GM12872 (cell line): ENCODE measurements at regions not wholly inside any gene's neighbourhood (a gene's known extent, or its start where the extent isn't known, plus 50 kb on each side); places are given as distances from the start of the nearest gene placed in this dataset.

Experiments used
- TF ChIP-seq, protein P1 (sequence below): IDR thresholded peaks from 3 replicates; pipeline ENCODE4 v1.5.1; 2011; ENCODE audit warnings: low read depth, mild to moderate bottlenecking, low read length, moderate library complexity; ENCODE audit not compliant: insufficient read depth

GRCh38 chr9:33698267-33698666, 97.1 kb upstream of the PRSS3 start:
- TF ChIP-seq, protein P1, sequence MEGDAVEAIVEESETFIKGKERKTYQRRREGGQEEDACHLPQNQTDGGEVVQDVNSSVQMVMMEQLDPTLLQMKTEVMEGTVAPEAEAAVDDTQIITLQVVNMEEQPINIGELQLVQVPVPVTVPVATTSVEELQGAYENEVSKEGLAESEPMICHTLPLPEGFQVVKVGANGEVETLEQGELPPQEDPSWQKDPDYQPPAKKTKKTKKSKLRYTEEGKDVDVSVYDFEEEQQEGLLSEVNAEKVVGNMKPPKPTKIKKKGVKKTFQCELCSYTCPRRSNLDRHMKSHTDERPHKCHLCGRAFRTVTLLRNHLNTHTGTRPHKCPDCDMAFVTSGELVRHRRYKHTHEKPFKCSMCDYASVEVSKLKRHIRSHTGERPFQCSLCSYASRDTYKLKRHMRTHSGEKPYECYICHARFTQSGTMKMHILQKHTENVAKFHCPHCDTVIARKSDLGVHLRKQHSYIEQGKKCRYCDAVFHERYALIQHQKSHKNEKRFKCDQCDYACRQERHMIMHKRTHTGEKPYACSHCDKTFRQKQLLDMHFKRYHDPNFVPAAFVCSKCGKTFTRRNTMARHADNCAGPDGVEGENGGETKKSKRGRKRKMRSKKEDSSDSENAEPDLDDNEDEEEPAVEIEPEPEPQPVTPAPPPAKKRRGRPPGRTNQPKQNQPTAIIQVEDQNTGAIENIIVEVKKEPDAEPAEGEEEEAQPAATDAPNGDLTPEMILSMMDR: no peak

- TF ChIP-seq, protein P1: no peak
Measured at GRCh38 chr9:33703430-33704102, 91.8 kb upstream of the PRSS3 start.

DNA sequence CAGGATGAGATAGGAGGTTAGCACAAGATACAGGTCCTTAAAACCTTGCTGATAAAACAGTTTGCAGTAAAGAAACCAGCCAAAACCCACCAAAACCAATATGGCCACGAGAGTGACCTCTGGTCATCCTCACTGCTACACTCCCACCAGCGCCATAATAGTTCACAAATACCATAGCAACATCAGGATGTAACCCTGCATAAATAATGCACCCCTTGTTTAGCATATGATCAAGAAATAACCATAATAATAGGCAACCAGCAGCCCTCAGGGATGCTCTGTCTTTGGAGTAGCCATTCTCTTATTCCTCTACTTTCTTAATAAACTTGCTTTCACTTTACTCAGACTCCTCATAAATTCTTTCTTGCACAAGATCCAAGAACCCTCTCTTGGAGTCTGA, 86.9 kb upstream of the PRSS3 start:
- TF ChIP-seq, protein P1: no peak

- TF ChIP-seq, protein P1: no peak
Measured at GRCh38 chr9:33709269-33709668, 86.1 kb upstream of the PRSS3 start.

DNA sequence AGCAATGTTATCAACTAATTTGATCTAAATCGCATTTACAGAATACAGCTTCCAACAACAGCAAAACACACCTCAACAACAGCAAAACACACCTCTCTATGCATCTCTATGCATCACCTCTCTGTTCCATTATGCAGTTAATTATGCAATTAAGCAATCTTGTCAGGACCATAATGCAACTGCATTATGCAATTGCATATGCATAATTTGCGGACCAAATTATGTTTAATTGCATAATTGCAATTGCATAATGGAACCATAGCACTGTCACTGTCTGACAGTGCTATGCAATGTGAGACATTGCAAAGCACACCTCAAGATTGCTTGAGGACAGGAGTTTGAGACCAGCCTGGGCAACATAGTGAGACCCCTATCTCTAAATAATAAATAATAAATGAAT, 80.4 kb upstream of the PRSS3 start:
- TF ChIP-seq, protein P1: no peak

DNA sequence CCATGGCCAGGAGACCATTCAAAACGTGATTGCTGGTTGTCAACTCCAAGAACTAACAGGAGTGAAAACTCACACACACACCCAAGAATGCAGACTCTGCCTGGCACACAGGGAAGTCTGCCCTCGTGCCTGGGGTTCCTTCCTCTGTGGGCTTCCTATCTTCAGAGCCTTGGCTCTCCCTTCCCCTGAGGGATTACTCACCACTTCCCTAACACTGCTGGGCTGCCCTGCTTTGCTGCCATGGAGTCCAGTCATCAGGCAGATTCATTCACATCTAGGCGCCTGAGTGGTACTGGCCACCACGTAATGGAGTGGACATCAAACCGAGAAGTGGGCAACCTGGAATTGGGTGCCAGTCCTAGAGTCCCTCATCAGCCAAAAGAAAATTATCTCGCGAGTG, 76.4 kb upstream of the PRSS3 start:
- TF ChIP-seq, protein P1: no peak

DNA sequence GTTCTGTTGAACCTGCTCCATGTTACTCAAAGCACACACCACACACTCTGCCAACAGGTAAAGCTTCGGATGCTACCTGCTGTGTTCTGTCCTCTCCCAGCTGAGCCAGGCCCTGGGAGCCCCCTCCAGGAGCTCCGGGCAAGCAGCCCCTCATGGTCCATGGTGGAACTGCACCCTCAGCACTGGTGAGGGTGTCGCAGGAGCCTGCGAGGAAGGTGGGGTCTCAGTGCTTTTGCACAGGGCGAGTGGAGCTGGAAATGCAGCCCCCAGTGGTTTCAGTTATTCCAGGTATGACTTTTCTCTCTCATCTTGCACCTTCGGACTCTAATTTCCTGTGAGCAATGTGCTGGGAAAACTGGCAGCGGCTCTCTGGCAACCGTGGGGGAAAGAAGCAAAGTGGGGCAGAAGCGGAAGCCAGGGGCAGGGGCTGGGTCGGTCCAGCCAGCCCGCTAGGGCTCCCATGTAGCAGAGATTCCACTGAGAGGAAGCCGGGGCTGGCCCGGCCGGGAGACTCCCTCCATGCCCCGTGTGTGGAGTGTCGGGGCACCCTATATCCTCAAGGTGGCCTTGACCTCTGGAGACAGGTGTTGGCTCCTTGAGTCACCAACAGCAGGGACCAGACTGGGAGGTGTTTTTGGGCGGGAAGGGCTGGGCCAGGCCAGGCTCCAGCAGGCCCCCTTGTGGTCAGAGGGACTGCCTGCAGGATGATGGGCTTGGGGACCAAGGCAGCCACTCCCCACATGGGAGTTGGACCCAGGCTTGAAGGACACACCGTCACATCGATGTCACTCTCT, 75.6 kb upstream of the PRSS3 start:
- TF ChIP-seq, protein P1: peak; percentile 76
